ENCODE measurements at regions not wholly inside any gene's neighbourhood (a gene's known extent, or its start where the extent isn't known, plus 50 kb on each side); places are given as distances from the start of the nearest gene placed in this dataset.

GRCh38 chr18:70641156-70641775, 352.4 kb downstream of the SOCS6 start:
- Mint-ChIP-seq H3K27ac (no peak overlapping the region), H3K4me1 (no peaks in the 10 kb centered on the region), H3K9me3 (peaks cover 3% of the 10 kb centered on the region), H3K36me3 (no peaks in the 10 kb centered on the region), H3K4me3 (no peak overlapping the region)
- ATAC-seq: no peak
- DNase-seq (ENCODE audit: low spot score in 2 of 2): no peak

GRCh38 chr18:70640336-70640887, 351.6 kb downstream of the SOCS6 start:
- Mint-ChIP-seq H3K27ac (no peak overlapping the region), H3K9me3 (peaks cover 3% of the 10 kb centered on the region)

GRCh38 chr18:70636991-70637390, 348.1 kb downstream of the SOCS6 start:
- H3K27ac Mint-ChIP-seq: no peak overlapping the region
- H3K4me3 Mint-ChIP-seq: no peak overlapping the region
- no peak for DNase-seq (ENCODE audit: low spot score in 2 of 2)
- no peak for ATAC-seq
- no peaks in the 10 kb centered on the region for H3K4me1 Mint-ChIP-seq
- no peaks in the 10 kb centered on the region for H3K36me3 Mint-ChIP-seq
- peaks cover 3% of the 10 kb centered on the region for H3K9me3 Mint-ChIP-seq

More at GRCh38 chr18:70640336-70640887, 351.6 kb downstream of the SOCS6 start:
- Mint-ChIP-seq H3K4me1 (no peaks in the 10 kb centered on the region), H3K36me3 (no peaks in the 10 kb centered on the region), H3K4me3 (no peak overlapping the region)
- DNase-seq (ENCODE audit: low spot score in 2 of 2) (no peak), ATAC-seq (no peak)

GRCh38 chr18:70634576-70635147, 345.8 kb downstream of the SOCS6 start:
- Mint-ChIP-seq H3K4me3 (no peak overlapping the region), H3K36me3 (no peaks in the 10 kb centered on the region), H3K9me3 (peaks cover 3% of the 10 kb centered on the region), H3K27ac (no peak overlapping the region), H3K4me1 (no peaks in the 10 kb centered on the region)
- ATAC-seq (no peak), DNase-seq (ENCODE audit: low spot score in 2 of 2) (no peak)

- no peak overlapping the region for H3K27ac Mint-ChIP-seq
- H3K4me1 Mint-ChIP-seq: peaks cover 6% of the 10 kb centered on the region
- H3K4me3 Mint-ChIP-seq: no peak overlapping the region
- no peaks in the 10 kb centered on the region for H3K36me3 Mint-ChIP-seq
- ATAC-seq: no peak
- no peak for DNase-seq (ENCODE audit: low spot score in 2 of 2)
- peaks cover 9% of the 10 kb centered on the region for H3K9me3 Mint-ChIP-seq
Observed at GRCh38 chr18:70627182-70627802, 338.4 kb downstream of the SOCS6 start.

- H3K9me3 Mint-ChIP-seq: peaks cover 12% of the 10 kb centered on the region
- H3K4me1 Mint-ChIP-seq: peaks cover 13% of the 10 kb centered on the region
- H3K27ac Mint-ChIP-seq: no peak overlapping the region
- ATAC-seq (peak; percentile 27), DNase-seq (ENCODE audit: low spot score in 2 of 2) (no peak)
- no peaks in the 10 kb centered on the region for H3K36me3 Mint-ChIP-seq
- no peak overlapping the region for H3K4me3 Mint-ChIP-seq
Observed at GRCh38 chr18:70622622-70623419, 334.0 kb downstream of the SOCS6 start.

- DNase-seq (ENCODE audit: low spot score in 2 of 2) (no peak), ATAC-seq (peak; percentile 55)
- H3K4me3 Mint-ChIP-seq: peak overlapping the region; percentile 50
- peaks cover 9% of the 10 kb centered on the region for H3K9me3 Mint-ChIP-seq
- H3K36me3 Mint-ChIP-seq: no peaks in the 10 kb centered on the region
- peaks cover 13% of the 10 kb centered on the region for H3K4me1 Mint-ChIP-seq
- peak overlapping the region; percentile 27 for H3K27ac Mint-ChIP-seq
Observed at GRCh38 chr18:70621710-70622109, 332.9 kb downstream of the SOCS6 start.

- peak overlapping the region; percentile 50 for H3K4me3 Mint-ChIP-seq
- no peaks in the 10 kb centered on the region for H3K36me3 Mint-ChIP-seq
- H3K9me3 Mint-ChIP-seq: peaks cover 14% of the 10 kb centered on the region
- peak overlapping the region; percentile 27 for H3K27ac Mint-ChIP-seq
- H3K4me1 Mint-ChIP-seq: peaks cover 13% of the 10 kb centered on the region
- ATAC-seq (no peak), DNase-seq (ENCODE audit: low spot score in 2 of 2) (no peak)
Observed at GRCh38 chr18:70620837-70621612, 332.2 kb downstream of the SOCS6 start.

- Mint-ChIP-seq H3K36me3 (no peaks in the 10 kb centered on the region), H3K4me1 (peaks cover 7% of the 10 kb centered on the region), H3K27ac (no peak overlapping the region), H3K4me3 (no peak overlapping the region), H3K9me3 (peaks cover 12% of the 10 kb centered on the region)
- ATAC-seq (no peak), DNase-seq (ENCODE audit: low spot score in 2 of 2) (no peak)
Observed at GRCh38 chr18:70617020-70617763, 328.3 kb downstream of the SOCS6 start.

GRCh38 chr18:70600225-70600925, 311.5 kb downstream of the SOCS6 start:
- ATAC-seq (no peak), DNase-seq (ENCODE audit: low spot score in 2 of 2) (no peak)
- no peak overlapping the region for H3K27ac Mint-ChIP-seq
- H3K4me1 Mint-ChIP-seq: no peaks in the 10 kb centered on the region
- peaks cover 2% of the 10 kb centered on the region for H3K9me3 Mint-ChIP-seq
- no peak overlapping the region for H3K4me3 Mint-ChIP-seq
- H3K36me3 Mint-ChIP-seq: no peaks in the 10 kb centered on the region

- no peak overlapping the region for H3K4me3 Mint-ChIP-seq
- no peak for ATAC-seq
- H3K27ac Mint-ChIP-seq: no peak overlapping the region
- no peaks in the 10 kb centered on the region for H3K36me3 Mint-ChIP-seq
- no peaks in the 10 kb centered on the region for H3K9me3 Mint-ChIP-seq
- DNase-seq (ENCODE audit: low spot score in 2 of 2): no peak
- H3K4me1 Mint-ChIP-seq: no peaks in the 10 kb centered on the region
Observed at GRCh38 chr18:70598406-70598805, 309.6 kb downstream of the SOCS6 start.

GRCh38 chr18:70582981-70583380, 294.1 kb downstream of the SOCS6 start:
- Mint-ChIP-seq H3K9me3 (peaks cover 25% of the 10 kb centered on the region), H3K27ac (no peak overlapping the region), H3K4me1 (no peaks in the 10 kb centered on the region), H3K4me3 (no peak overlapping the region), H3K36me3 (no peaks in the 10 kb centered on the region)
- ATAC-seq: no peak
- DNase-seq (ENCODE audit: low spot score in 2 of 2): no peak

- no peaks in the 10 kb centered on the region for H3K4me1 Mint-ChIP-seq
- peaks cover 10% of the 10 kb centered on the region for H3K9me3 Mint-ChIP-seq
- no peaks in the 10 kb centered on the region for H3K36me3 Mint-ChIP-seq
- no peak overlapping the region for H3K4me3 Mint-ChIP-seq
- no peak for DNase-seq (ENCODE audit: low spot score in 2 of 2)
- no peak for ATAC-seq
- H3K27ac Mint-ChIP-seq: no peak overlapping the region
Observed at GRCh38 chr18:70578480-70578879, 289.6 kb downstream of the SOCS6 start.

- ATAC-seq: no peak
- no peak for DNase-seq (ENCODE audit: low spot score in 2 of 2)
- H3K9me3 Mint-ChIP-seq: peaks cover 18% of the 10 kb centered on the region
- H3K36me3 Mint-ChIP-seq: no peaks in the 10 kb centered on the region
- no peaks in the 10 kb centered on the region for H3K4me1 Mint-ChIP-seq
- H3K27ac Mint-ChIP-seq: no peak overlapping the region
- no peak overlapping the region for H3K4me3 Mint-ChIP-seq
Observed at GRCh38 chr18:70577023-70577420, 288.2 kb downstream of the SOCS6 start.
